Effector memory CD8-positive, alpha-beta T cell (primary cell): ENCODE measurements at regions not wholly inside any gene's neighbourhood (a gene's known extent, or its start where the extent isn't known, plus 50 kb on each side); places are given as distances from the start of the nearest gene placed in this dataset.
"Not testable (repeated sequence)": the region's sequence is repeated elsewhere in the genome, so short reads cannot be mapped to it uniquely, and the experiment has no call there.

ENCODE experiments used
- ATAC-seq: fragments of 150-1000 bp; cut with Tn5 transposase; replicated peaks from 2 replicates; pipeline ENCODE4 v1.10.0; 2021; ENCODE audit warnings: mild to moderate bottlenecking, moderate library complexity
- DNase-seq, 3 experiments: peaks; one replicate each; pipeline ENCODE4 v3.0.0; 2021
- H3K27ac Mint-ChIP-seq, 2 donors: one replicate each; pipeline ENCODE4 v1.8.0; 2022; ENCODE audit warnings: mild to moderate bottlenecking in 2 of 2, mixed read lengths in 2 of 2, moderate library complexity in 2 of 2
- H3K27me3 Mint-ChIP-seq, 2 donors: one replicate each; pipeline ENCODE4 v1.8.0; 2022; ENCODE audit warnings: mixed read lengths in 2 of 2
- H3K36me3 Mint-ChIP-seq: one replicate; pipeline ENCODE4 v1.8.0; 2022; ENCODE audit warnings: mild to moderate bottlenecking, moderate library complexity, mixed read lengths; ENCODE audit not compliant: insufficient read depth
- H3K4me1 Mint-ChIP-seq, 2 donors: one replicate each; pipeline ENCODE4 v1.8.0; 2022; ENCODE audit warnings: low read depth in 2 of 2, mixed read lengths in 2 of 2
- H3K4me3 Mint-ChIP-seq, 2 donors: one replicate each; pipeline ENCODE4 v1.8.0; 2022; ENCODE audit warnings: mild to moderate bottlenecking in 2 of 2, mixed read lengths in 2 of 2, moderate library complexity in 2 of 2
- H3K9me3 Mint-ChIP-seq, 2 donors: one replicate each; pipeline ENCODE4 v1.8.0; 2022; ENCODE audit warnings: mixed read lengths in 2 of 2

DNA sequence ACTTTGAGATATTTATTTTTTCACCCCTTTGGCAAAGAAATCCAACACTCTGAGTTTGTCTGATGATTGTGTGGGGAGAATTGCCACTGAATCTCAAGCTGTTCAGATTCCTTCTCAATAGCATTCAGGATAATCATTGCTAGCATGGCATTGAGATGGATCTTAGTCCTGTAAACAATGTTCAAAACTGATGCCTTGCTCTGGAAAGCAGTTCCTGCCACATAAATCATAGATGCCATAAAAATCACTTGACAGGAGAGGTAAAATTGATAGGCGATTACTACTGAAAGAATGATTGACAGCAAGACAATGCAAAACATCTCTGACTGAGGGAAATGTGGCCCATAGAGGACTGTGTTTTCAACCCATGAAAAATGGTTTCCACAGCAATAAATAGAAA is 915.6 kb downstream of the TRHDE start:
- Mint-ChIP-seq H3K4me3 (no peak overlapping the region), H3K27me3 (no peaks in the 10 kb centered on the region), H3K27ac (no peak overlapping the region), H3K9me3 (peaks cover 25 to 40% of the 10 kb centered on the region in 2 donors), H3K36me3 (no peaks in the 10 kb centered on the region), H3K4me1 (no peaks in the 10 kb centered on the region)
- DNase-seq (no peak), ATAC-seq (no peak)

DNA sequence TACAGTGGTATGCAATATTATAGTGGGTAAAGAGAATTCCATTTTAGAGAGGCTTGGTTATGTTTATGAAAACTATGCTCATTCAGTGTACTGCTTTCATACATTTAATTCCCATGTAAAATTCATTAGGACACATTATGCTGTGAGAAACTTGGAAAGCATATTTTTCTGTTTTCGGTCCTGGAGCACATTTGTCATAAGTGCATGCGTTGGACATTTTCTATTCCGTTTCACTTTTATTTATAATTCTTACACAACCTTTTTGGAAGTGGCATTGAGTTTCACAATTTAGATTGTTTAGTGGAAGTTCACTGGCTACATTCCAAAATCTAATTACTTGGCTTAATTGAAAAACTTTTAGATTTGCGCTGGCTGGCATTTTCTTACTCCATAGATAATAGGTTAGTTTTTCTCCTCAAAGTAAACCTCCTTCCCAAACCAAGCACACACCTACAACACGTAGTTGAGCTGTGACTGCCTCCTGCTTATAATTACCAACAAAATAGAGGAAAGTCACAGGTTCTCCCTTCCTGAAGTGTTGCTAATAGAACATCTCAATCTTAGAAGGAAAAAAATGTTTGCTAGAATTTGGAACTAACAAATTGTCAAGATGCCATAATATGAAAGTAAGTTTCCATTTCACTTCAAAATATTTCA is 938.5 kb downstream of the TRHDE start:
- Mint-ChIP-seq H3K36me3 (no peaks in the 10 kb centered on the region), H3K4me3 (no peak overlapping the region), H3K27ac (no peak overlapping the region), H3K27me3 (no peaks in the 10 kb centered on the region), H3K9me3 (peaks cover 10% of the 10 kb centered on the region in 2 donors), H3K4me1 (no peaks in the 10 kb centered on the region)
- ATAC-seq (no peak), DNase-seq (no peak)

DNA sequence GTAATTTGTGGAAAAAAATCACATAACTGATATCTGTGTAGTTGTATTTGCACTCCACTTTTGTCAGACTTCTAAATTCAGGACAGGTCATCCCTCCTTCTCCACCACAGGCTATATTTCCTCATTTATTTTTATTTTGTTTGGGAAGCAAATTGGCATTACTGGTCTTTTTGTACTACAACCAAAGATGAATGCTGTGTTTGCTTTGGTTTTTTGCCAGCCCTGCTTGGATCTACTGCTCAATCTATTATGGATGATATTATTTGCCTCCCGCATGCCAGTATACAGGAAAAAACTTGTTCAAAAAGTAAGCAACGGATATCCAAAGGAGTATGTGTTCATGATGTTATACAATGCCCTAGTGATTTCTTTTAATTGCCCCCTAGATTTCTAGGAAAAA is 948.8 kb downstream of the TRHDE start:
- ATAC-seq = no peak
- no peak overlapping the region for H3K27ac Mint-ChIP-seq
- peaks cover 2 to 7% of the 10 kb centered on the region in 2 donors for H3K9me3 Mint-ChIP-seq
- H3K27me3 Mint-ChIP-seq = no peaks in the 10 kb centered on the region
- H3K4me1 Mint-ChIP-seq = no peaks in the 10 kb centered on the region
- H3K4me3 Mint-ChIP-seq = no peak overlapping the region
- no peak for DNase-seq
- no peaks in the 10 kb centered on the region for H3K36me3 Mint-ChIP-seq

DNA sequence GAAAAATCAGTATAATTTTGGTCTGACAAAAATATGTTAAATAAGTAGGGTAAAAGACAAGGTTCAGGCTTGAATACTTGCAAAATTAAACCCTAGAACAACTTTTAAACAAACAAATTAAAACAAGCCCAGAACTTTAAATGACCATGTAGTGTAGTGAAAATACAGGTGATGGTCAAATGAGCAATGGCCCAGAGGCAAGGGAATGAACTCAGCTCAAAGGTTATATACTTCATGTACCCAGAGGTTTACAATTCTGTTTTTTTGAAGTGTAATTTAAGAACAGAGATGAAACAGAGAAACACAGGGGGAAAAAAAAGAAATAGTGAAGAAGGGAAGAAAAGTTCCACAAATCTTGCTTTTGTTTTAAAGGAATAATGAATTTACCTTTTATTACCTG is 949.2 kb downstream of the TRHDE start:
- Mint-ChIP-seq H3K27me3 (no peaks in the 10 kb centered on the region), H3K4me3 (no peak overlapping the region), H3K27ac (no peak overlapping the region), H3K36me3 (no peaks in the 10 kb centered on the region), H3K4me1 (no peaks in the 10 kb centered on the region), H3K9me3 (peaks cover 2 to 7% of the 10 kb centered on the region in 2 donors)
- ATAC-seq (no peak), DNase-seq (no peak)

DNA sequence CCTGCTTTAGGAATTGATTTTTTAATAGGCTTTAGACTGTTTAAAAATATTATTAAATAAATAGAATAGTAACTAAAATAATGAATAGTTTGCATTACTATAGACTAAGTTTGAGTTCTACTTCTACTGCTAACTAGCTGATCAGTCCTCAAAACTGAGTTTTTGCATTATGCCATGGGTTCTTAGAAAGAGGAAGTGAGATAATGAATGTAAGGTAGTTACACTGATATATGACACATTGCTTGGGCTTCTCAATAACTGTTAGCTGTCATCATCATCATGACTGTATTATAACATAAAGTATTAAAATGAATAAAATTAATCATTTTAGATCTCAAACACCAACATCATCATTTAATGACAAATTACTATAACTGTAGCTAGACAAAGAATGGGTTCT is 949.7 kb downstream of the TRHDE start:
- Mint-ChIP-seq H3K9me3 (peaks cover 2 to 7% of the 10 kb centered on the region in 2 donors), H3K27me3 (no peaks in the 10 kb centered on the region), H3K4me1 (no peaks in the 10 kb centered on the region), H3K4me3 (no peak overlapping the region), H3K27ac (no peak overlapping the region), H3K36me3 (no peaks in the 10 kb centered on the region)
- ATAC-seq (no peak), DNase-seq (no peak)

DNA sequence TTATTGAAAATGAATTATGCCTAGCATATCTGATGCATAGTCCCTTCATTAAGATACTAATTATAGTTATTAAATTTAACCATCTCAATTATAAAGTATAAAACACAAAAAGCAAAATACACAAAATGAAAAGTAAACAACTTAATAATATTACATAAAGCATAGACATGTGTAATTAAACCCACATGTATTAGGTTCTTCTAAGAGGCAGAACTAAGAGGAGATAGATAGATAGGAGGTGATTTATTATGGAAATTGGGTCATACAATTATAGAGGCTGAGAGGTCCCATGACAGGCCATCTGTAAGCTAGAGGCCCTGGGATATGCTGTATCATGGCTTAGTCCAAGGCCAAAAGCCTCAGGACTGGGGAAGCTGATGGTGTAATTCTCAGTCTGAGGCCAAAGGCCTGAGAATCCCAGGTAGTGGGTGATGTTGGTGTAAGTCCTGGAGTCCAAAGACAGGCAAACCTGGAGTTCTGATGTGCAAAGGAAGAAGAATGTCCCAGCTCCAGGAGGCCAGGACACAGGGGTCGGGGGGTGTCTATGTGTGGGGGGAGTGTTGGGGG is 953.3 kb downstream of the TRHDE start:
- no peak for ATAC-seq
- Mint-ChIP-seq H3K27me3 (no peaks in the 10 kb centered on the region), H3K4me3 (no peak overlapping the region), H3K4me1 (no peaks in the 10 kb centered on the region), H3K27ac (no peak overlapping the region), H3K9me3 (peaks cover 0 to 7% of the 10 kb centered on the region in 2 donors), H3K36me3 (no peaks in the 10 kb centered on the region)
- DNase-seq = no peak

DNA sequence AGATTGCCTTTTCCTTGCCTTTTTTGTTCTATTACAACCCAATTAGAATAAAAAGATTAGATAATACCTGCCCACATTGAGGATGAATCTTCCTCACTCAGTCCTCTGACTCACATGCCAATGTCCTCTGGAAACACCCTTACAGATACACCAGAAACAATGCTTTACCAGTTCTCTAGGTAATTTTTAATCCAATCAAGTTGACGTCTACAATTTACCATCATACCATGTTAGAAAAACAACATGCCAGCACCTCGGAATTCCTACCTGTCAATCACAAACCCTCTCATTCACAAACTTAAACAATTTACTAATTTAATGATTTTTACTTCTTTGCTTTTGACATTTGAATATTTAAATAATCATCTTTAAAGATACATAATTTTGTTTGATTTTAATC is 953.8 kb downstream of the TRHDE start:
- Mint-ChIP-seq H3K4me3 (no peak overlapping the region), H3K9me3 (peaks cover 0 to 7% of the 10 kb centered on the region in 2 donors), H3K36me3 (no peaks in the 10 kb centered on the region), H3K27me3 (no peaks in the 10 kb centered on the region), H3K27ac (no peak overlapping the region), H3K4me1 (no peaks in the 10 kb centered on the region)
- DNase-seq = no peak
- no peak for ATAC-seq

DNA sequence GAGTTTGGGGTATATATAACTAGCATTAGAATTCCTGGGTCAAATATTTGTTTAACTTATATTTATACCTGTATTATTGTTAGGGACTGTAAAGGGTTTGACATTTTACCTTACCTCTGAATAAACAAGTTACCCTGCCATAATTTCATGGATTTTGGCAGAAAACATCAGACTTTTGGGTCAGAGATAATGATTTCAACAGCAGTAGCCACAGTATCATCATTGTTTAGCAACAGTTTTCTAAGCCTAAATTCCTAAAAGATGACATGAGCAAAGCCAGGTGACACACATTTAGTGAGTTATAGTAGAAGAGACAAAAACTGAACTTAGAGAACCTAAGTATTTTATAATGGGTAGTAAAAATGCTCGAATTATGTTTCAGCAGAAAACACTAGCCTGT is 954.4 kb downstream of the TRHDE start:
- no peaks in the 10 kb centered on the region for H3K4me1 Mint-ChIP-seq
- H3K36me3 Mint-ChIP-seq = no peaks in the 10 kb centered on the region
- no peak for DNase-seq
- H3K9me3 Mint-ChIP-seq = peaks cover 2 to 7% of the 10 kb centered on the region in 2 donors
- H3K27ac Mint-ChIP-seq = no peak overlapping the region
- no peak overlapping the region for H3K4me3 Mint-ChIP-seq
- no peak for ATAC-seq
- no peaks in the 10 kb centered on the region for H3K27me3 Mint-ChIP-seq

DNA sequence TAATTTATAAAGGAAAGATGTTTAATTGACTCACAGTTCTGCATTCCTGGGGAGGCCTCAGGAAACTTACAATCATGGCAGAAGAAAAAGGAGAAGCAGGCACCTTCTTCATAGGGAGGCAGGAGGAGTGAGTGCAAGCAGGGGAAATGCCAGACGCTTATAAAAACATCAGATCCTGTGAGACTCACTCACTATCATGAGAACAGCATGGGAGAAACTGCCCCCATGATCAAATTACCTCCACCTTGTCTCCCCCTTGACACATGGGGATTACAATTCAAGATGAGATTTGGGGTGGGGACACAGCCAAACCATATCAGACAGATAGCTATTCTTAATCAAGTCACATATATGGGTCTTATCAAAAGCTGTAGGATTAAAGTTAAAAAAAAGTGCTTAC is 956.7 kb downstream of the TRHDE start:
- not testable (repeated sequence) for H3K36me3 Mint-ChIP-seq, H3K4me3 Mint-ChIP-seq, H3K9me3 Mint-ChIP-seq, ATAC-seq, H3K27me3 Mint-ChIP-seq, DNase-seq, H3K27ac Mint-ChIP-seq, H3K4me1 Mint-ChIP-seq

DNA sequence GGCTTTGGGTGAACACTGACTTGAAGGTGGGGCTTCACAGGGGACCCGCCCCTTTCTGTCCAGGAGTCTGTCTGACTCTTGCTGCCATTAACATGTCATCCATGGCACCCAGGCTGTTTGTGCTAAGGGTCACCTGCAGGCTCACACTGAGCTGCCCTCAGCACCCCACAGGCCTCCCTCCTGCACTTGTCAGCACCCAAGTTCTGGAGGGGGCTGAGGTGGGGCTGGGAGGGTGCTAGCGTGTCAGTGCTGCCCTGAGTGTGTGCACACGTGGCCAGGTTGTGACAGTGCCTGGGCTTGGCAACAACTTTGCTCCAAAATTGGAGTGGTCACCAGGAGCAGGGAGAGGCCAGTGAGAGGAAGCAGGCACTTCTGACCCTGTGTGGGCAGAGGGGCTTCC is 963.2 kb downstream of the TRHDE start:
- Mint-ChIP-seq H3K4me3 (no peak overlapping the region), H3K4me1 (no peaks in the 10 kb centered on the region), H3K9me3 (peaks cover 4 to 9% of the 10 kb centered on the region in 2 donors), H3K27me3 (no peaks in the 10 kb centered on the region), H3K27ac (no peak overlapping the region), H3K36me3 (no peaks in the 10 kb centered on the region)
- no peak for DNase-seq
- no peak for ATAC-seq

DNA sequence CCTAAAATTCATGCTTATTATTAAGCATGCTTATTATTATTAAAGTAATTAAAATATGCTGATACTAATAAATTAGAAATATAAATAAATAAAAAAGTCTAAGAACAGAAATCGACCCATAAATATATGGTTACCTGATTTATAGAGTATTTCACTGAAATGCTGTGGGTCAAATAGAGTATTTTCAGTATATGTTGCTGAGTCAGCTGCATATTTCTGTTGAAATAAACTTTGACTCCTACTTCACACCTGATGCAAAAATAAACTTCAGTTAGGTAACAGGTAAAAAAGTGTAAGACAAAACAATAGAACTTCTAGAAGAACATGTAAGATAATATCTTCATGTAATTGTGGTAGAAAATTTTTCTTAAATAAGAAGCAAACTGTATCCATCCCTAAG is 967.9 kb downstream of the TRHDE start:
- no peaks in the 10 kb centered on the region for H3K4me1 Mint-ChIP-seq
- H3K4me3 Mint-ChIP-seq = no peak overlapping the region
- H3K9me3 Mint-ChIP-seq = peaks cover 3 to 9% of the 10 kb centered on the region in 2 donors
- H3K36me3 Mint-ChIP-seq = no peaks in the 10 kb centered on the region
- no peaks in the 10 kb centered on the region for H3K27me3 Mint-ChIP-seq
- DNase-seq = no peak
- no peak overlapping the region for H3K27ac Mint-ChIP-seq
- ATAC-seq = no peak

DNA sequence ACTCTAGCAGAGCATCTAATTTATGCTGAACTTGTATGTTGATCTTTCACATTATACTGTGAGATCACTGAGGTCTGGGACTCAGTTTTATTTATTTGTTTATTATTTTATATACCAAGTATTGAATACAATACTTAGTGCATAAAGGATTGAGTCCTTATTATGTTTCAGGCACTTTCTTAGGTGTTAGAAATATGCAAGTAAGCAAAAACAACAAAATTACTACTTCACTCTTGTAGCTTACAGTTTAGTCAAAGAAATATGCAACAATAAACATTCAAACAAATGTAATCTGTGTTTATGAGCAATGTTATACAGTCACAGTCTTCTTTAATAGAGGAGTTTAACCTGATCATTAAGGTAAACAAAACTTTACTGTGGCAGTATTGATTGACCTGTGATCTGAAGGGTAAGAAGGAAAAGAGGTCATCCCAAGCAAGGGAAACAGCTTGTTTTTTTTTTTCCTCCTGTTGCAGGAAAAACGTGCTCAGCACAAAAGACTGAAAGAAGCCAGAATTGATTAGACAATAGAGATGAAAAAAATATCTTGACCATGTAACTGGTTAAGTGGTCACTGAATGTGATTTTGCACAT is 990.7 kb downstream of the TRHDE start:
- Mint-ChIP-seq H3K36me3 (peaks cover 2% of the 10 kb centered on the region), H3K4me3 (no peak overlapping the region), H3K4me1 (no peaks in the 10 kb centered on the region), H3K27me3 (no peaks in the 10 kb centered on the region), H3K9me3 (peaks cover 0 to 8% of the 10 kb centered on the region in 2 donors), H3K27ac (no peak overlapping the region)
- ATAC-seq (no peak), DNase-seq (no peak)

DNA sequence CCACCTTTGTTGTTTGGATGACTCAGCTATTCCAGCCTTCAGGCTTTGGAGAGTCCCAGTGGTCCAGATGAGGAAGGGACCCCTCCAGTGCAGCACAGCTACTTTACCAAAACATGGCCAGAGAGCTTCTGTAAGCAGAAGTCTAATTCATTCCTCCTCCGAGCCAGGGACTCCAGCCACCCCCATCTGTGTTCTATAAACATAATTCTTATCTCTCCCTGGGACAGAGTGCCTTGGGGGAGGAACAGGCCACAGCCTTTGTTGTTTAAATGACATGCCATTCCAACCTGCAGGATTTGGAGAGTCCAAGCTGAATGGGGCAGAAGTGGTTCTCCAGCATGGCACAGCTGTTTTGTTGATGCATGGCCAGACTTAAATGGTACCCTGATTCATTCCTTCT is 994.0 kb downstream of the TRHDE start:
- DNase-seq = no peak
- Mint-ChIP-seq H3K36me3 (peaks cover 2% of the 10 kb centered on the region), H3K9me3 (peaks cover 5 to 18% of the 10 kb centered on the region in 2 donors), H3K4me3 (no peak overlapping the region), H3K27me3 (no peaks in the 10 kb centered on the region), H3K4me1 (no peaks in the 10 kb centered on the region), H3K27ac (no peak overlapping the region)
- ATAC-seq = no peak

DNA sequence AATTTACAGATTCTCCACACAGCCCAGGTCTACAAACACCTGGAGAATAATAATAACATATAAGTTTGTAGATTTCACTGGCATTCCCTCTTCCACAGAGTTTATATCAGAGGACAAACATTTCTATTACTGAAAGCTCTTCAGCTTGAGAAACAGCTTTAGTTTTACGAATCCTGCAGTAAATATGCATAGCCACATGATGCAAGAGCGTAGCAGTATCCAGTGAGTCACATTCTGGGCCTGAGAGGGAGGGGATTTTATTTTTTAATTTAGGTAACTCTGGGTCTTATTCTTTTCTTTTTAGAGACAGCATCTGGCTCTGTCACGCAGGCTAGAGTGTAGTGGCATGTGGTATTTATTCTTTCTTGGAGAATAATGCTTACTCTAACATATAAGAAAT is 1002.8 kb downstream of the TRHDE start:
- Mint-ChIP-seq H3K36me3 (no peaks in the 10 kb centered on the region), H3K4me3 (no peak overlapping the region)

More for the DNA sequence above, 1002.8 kb downstream of the TRHDE start:
- no peak for DNase-seq
- ATAC-seq = no peak
- Mint-ChIP-seq H3K27ac (no peak overlapping the region), H3K27me3 (no peaks in the 10 kb centered on the region), H3K9me3 (peaks cover 0 to 12% of the 10 kb centered on the region in 2 donors), H3K4me1 (no peaks in the 10 kb centered on the region)
